Panc1 (cell line): ENCODE measurements at regions not wholly inside any gene's neighbourhood (a gene's known extent, or its start where the extent isn't known, plus 50 kb on each side); places are given as distances from the start of the nearest gene placed in this dataset.

Experiments
- ATAC-seq: fragments of 200-7000 bp; cut with Tn5 transposase; 2 replicates; pipeline ENCODE4 v1.9.1; 2020; ENCODE audit warnings: mild to moderate bottlenecking, moderate library complexity
- BruUV-seq: library from RNA; stranded (reverse); fragments of 400-500 nt; replicated peaks from 2 replicates; lab custom pipeline; 2021; lab: Mats Ljungman, UMichigan
- CTCF ChIA-PET: fragments of 300-600 bp; sonication (Branson Sonifier 250); formaldehyde crosslinking; loops from one replicate; lab custom pipeline; 2022; ENCODE audit warnings: antibody characterized with exemption; lab: Charles Lee
- POLR2A ChIA-PET: fragments of 300-600 bp; sonication (Branson Sonifier 250); formaldehyde crosslinking; loops from one replicate; lab custom pipeline; 2022; ENCODE audit warnings: antibody characterized with exemption; lab: Charles Lee
- DNase-seq: peaks from one replicate; pipeline ENCODE4 v3.0.0-alpha.2; 2010; ENCODE audit warnings: low read depth, low spot score
- H3K27ac ChIP-seq: 2 replicates; pipeline ENCODE4 v1.5.1; 2011; ENCODE audit warnings: mild to moderate bottlenecking, low read length, inconsistent platforms
- H3K27me3 ChIP-seq: fragments of 200-500 bp; sonication (Bioruptor generic); 2 replicates; pipeline ENCODE4 v1.6.0; 2014; ENCODE audit warnings: low read length, inconsistent platforms; ENCODE audit not compliant: control insufficient read depth, insufficient read depth
- H3K36me3 ChIP-seq: fragments of 200-500 bp; sonication (Bioruptor generic); 2 replicates; pipeline ENCODE4 v1.5.1; 2014; ENCODE audit warnings: inconsistent platforms, mild to moderate bottlenecking, low read length, moderate library complexity; ENCODE audit not compliant: control insufficient read depth, insufficient read depth
- H3K4me1 ChIP-seq: 2 replicates; pipeline ENCODE4 v1.5.1; 2011; ENCODE audit warnings: inconsistent platforms, mild to moderate bottlenecking, low read length, moderate library complexity; ENCODE audit not compliant: control insufficient read depth, insufficient read depth
- H3K4me3 ChIP-seq, 2 experiments: 2 replicates each; pipeline ENCODE4 v1.5.1; 2011 to 2012; ENCODE audit warnings: low read depth in 2 of 2, low read length in 2 of 2, mild to moderate bottlenecking in 2 of 2, inconsistent platforms in 1 of 2, moderate library complexity in 1 of 2
- H3K9me3 ChIP-seq: fragments of 200-500 bp; sonication (Bioruptor generic); 2 replicates; pipeline ENCODE4 v1.5.1; 2014; ENCODE audit warnings: low read depth, mild to moderate bottlenecking, inconsistent platforms, low read length, moderate library complexity; ENCODE audit not compliant: control insufficient read depth, insufficient read depth
- CTCF ChIP-seq: fragments of 450-650 bp; IDR thresholded peaks from 2 replicates; pipeline ENCODE4 v1.5.1; 2017; ENCODE audit warnings: mild to moderate bottlenecking
- POLR2AphosphoS5 ChIP-seq: IDR thresholded peaks from 2 replicates; pipeline ENCODE4 v1.6.1; 2012; ENCODE audit warnings: mild to moderate bottlenecking, low read depth, low read length, moderate library complexity
- REST ChIP-seq, 2 experiments: IDR thresholded peaks; 2 replicates each; pipeline ENCODE4 v1.6.1; 2011 to 2012; ENCODE audit warnings: low read depth in 2 of 2, control low read depth in 1 of 2, low read length in 1 of 2, mild to moderate bottlenecking in 1 of 2, moderate library complexity in 1 of 2; ENCODE audit not compliant: insufficient read depth in 1 of 2
- SIN3A ChIP-seq: IDR thresholded peaks from 2 replicates; pipeline ENCODE4 v1.6.1; 2012; ENCODE audit warnings: low read depth, mild to moderate bottlenecking, low read length, moderate library complexity, borderline replicate concordance; ENCODE audit not compliant: insufficient read depth
- TCF7L2 ChIP-seq: IDR thresholded peaks from 2 replicates; pipeline ENCODE4 v1.6.1; 2011; ENCODE audit warnings: mild to moderate bottlenecking, low read depth, low read length, inconsistent platforms
- in situ Hi-C: cut with HindIII; loops from 2 replicates; pipeline ENCODE4 v1.10.0; 2016; ENCODE audit warnings: low sequenced_read_pairs, low pct_unique_long_range_greater_than_20kb
- intact Hi-C: fragments of 100-400 bp; cut with micrococcal nuclease; formaldehyde crosslinking; loops from one replicate; pipeline ENCODE4 v1.10.0; 2022; ENCODE audit not compliant: unreplicated experiment

- no peak for ATAC-seq
- Histone ChIP-seq H3K9me3 (no peaks in the 10 kb centered on the region), H3K36me3 (no peaks in the 10 kb centered on the region), H3K4me3 (no peak overlapping the region), H3K27me3 (no peaks in the 10 kb centered on the region), H3K4me1 (no peaks in the 10 kb centered on the region), H3K27ac (no peak overlapping the region)
- BruUV-seq: no TSS peak
- DNase-seq: no peak
- CTCF ChIA-PET: no interaction called here
- in situ Hi-C loops: no loop called here
- TF ChIP-seq SIN3A (no peak), TCF7L2 (no peak), POLR2AphosphoS5 (no peak), CTCF (no peak), REST (IDR thresholded peaks at IDR 0.05; ENCODE audit: insufficient read depth in 1 of 2, low read depth in 2 of 2, low read length in 1 of 2) (no peak)
- intact Hi-C loops: no loop called here
- POLR2A ChIA-PET: no interaction called here
Observed at GRCh38 chr7:12747687-12748306, 60.4 kb downstream of the ARL4A start.

- intact Hi-C loops: no loop called here
- POLR2A ChIA-PET: no interaction called here
- no TSS peak for BruUV-seq
- Histone ChIP-seq H3K36me3 (no peaks in the 10 kb centered on the region), H3K4me3 (no peak overlapping the region), H3K27me3 (no peaks in the 10 kb centered on the region), H3K27ac (no peak overlapping the region), H3K9me3 (no peaks in the 10 kb centered on the region), H3K4me1 (no peaks in the 10 kb centered on the region)
- CTCF ChIA-PET: no interaction called here
- in situ Hi-C loops: no loop called here
- ATAC-seq (no peak), DNase-seq (no peak)
- TF ChIP-seq POLR2AphosphoS5: no peak
- no peak for TF ChIP-seq TCF7L2
- no peak for TF ChIP-seq CTCF
- no peak for TF ChIP-seq REST (IDR thresholded peaks at IDR 0.05; ENCODE audit: insufficient read depth in 1 of 2, low read depth in 2 of 2, low read length in 1 of 2)
- no peak for TF ChIP-seq SIN3A
Observed at GRCh38 chr7:12749069-12749468, 61.6 kb downstream of the ARL4A start.
